ENCODE measurements at regions not wholly inside any gene's neighbourhood (a gene's known extent, or its start where the extent isn't known, plus 50 kb on each side); places are given as distances from the start of the nearest gene placed in this dataset.
"Not testable (repeated sequence)": the region's sequence is repeated elsewhere in the genome, so short reads cannot be mapped to it uniquely, and the experiment has no call there.

- H3K36me3 ChIP-seq: no peaks in the 10 kb centered on the region
- H3K4me1 ChIP-seq: no peaks in the 10 kb centered on the region
- no peaks in the 10 kb centered on the region for H3K9me3 ChIP-seq
- no peak overlapping the region for H3K4me3 ChIP-seq
- intact Hi-C loops (cut with DNase I): no loop called here
- H3K27ac ChIP-seq: no peak overlapping the region
- TF ChIP-seq POLR2AphosphoS5 (IDR thresholded peaks at IDR 0.05) (no peak), CTCF (IDR thresholded peaks at IDR 0.05) (no peak), EP300 (IDR thresholded peaks at IDR 0.05) (no peak)
- WGBS, 2 donors: 91% methylated on average over 1 of the region's 1 CpG
- no peak for DNase-seq
- H3K27me3 ChIP-seq: no peaks in the 10 kb centered on the region
Measured at GRCh38 chr11:98732947-98733346, 287.8 kb upstream of the CNTN5 start.

GRCh38 chr11:98733378-98733777, 287.4 kb upstream of the CNTN5 start:
- H3K27ac ChIP-seq; H3K9me3 ChIP-seq; H3K36me3 ChIP-seq; intact Hi-C loops (cut with DNase I); H3K4me1 ChIP-seq; H3K27me3 ChIP-seq; H3K4me3 ChIP-seq; DNase-seq: not testable (repeated sequence)
- WGBS, 2 donors: 46 to 68% methylated on average over 5 of the region's 5 CpGs

GRCh38 chr11:98734686-98735085, 286.1 kb upstream of the CNTN5 start:
- intact Hi-C loops (cut with DNase I): no loop called here
- Histone ChIP-seq H3K4me1 (no peaks in the 10 kb centered on the region), H3K27ac (no peak overlapping the region), H3K27me3 (no peaks in the 10 kb centered on the region), H3K36me3 (no peaks in the 10 kb centered on the region), H3K4me3 (no peak overlapping the region), H3K9me3 (no peaks in the 10 kb centered on the region)
- DNase-seq: no peak
- TF ChIP-seq POLR2A (IDR thresholded peaks at IDR 0.05) (no peak), CTCF (IDR thresholded peaks at IDR 0.05) (no peak), POLR2AphosphoS5 (IDR thresholded peaks at IDR 0.05) (no peak), EP300 (IDR thresholded peaks at IDR 0.05) (no peak)

- no peaks in the 10 kb centered on the region for H3K27me3 ChIP-seq
- WGBS, 2 donors: 78 to 82% methylated on average over 7 of the region's 7 CpGs
- H3K4me3 ChIP-seq: no peak overlapping the region
- no peak overlapping the region for H3K27ac ChIP-seq
- DNase-seq: no peak
- intact Hi-C loops (cut with DNase I): no loop called here
- H3K36me3 ChIP-seq: no peaks in the 10 kb centered on the region
- TF ChIP-seq EP300 (IDR thresholded peaks at IDR 0.05): no peak
- no peak for TF ChIP-seq POLR2A (IDR thresholded peaks at IDR 0.05)
- no peak for TF ChIP-seq POLR2AphosphoS5 (IDR thresholded peaks at IDR 0.05)
- TF ChIP-seq CTCF (IDR thresholded peaks at IDR 0.05): no peak
- no peaks in the 10 kb centered on the region for H3K9me3 ChIP-seq
- H3K4me1 ChIP-seq: no peaks in the 10 kb centered on the region
Measured at GRCh38 chr11:98736833-98737232, 283.9 kb upstream of the CNTN5 start.

GRCh38 chr11:98740321-98740720, 280.4 kb upstream of the CNTN5 start:
- TF ChIP-seq CTCF (IDR thresholded peaks at IDR 0.05): no peak
- TF ChIP-seq EP300 (IDR thresholded peaks at IDR 0.05): no peak
- no peak for TF ChIP-seq POLR2A (IDR thresholded peaks at IDR 0.05)
- no peak for TF ChIP-seq POLR2AphosphoS5 (IDR thresholded peaks at IDR 0.05)
- Histone ChIP-seq H3K4me1 (no peaks in the 10 kb centered on the region), H3K27ac (no peak overlapping the region), H3K4me3 (no peak overlapping the region), H3K36me3 (no peaks in the 10 kb centered on the region), H3K9me3 (no peaks in the 10 kb centered on the region), H3K27me3 (no peaks in the 10 kb centered on the region)
- intact Hi-C loops (cut with DNase I): no loop called here
- no peak for DNase-seq

GRCh38 chr11:98763446-98763845, 257.3 kb upstream of the CNTN5 start:
- H3K27me3 ChIP-seq; H3K4me3 ChIP-seq; H3K36me3 ChIP-seq; H3K27ac ChIP-seq; intact Hi-C loops (cut with DNase I); DNase-seq; H3K4me1 ChIP-seq: not testable (repeated sequence)
- H3K9me3 ChIP-seq: peaks cover 0 to 11% (median 0%) of the 10 kb centered on the region in 4 donors
- WGBS, 2 donors: 95 to 97% methylated on average over 21 of the region's 21 CpGs

Data from sigmoid colon (tissue), 6 donors.